ENCODE measurements at regions not wholly inside any gene's neighbourhood (a gene's known extent, or its start where the extent isn't known, plus 50 kb on each side); places are given as distances from the start of the nearest gene placed in this dataset.

GRCh38 chr10:10126218-10126617 is 891.5 kb upstream of the CELF2 start:
- TF ChIP-seq ZNF274 (IDR thresholded peaks at IDR 0.05; ENCODE audit: low read depth, low read length) (no peak), YY1 (IDR thresholded peaks at IDR 0.05; ENCODE audit: insufficient read depth, insufficient read length) (no peak)
